ENCODE measurements at regions not wholly inside any gene's neighbourhood (a gene's known extent, or its start where the extent isn't known, plus 50 kb on each side); places are given as distances from the start of the nearest gene placed in this dataset.

DNA sequence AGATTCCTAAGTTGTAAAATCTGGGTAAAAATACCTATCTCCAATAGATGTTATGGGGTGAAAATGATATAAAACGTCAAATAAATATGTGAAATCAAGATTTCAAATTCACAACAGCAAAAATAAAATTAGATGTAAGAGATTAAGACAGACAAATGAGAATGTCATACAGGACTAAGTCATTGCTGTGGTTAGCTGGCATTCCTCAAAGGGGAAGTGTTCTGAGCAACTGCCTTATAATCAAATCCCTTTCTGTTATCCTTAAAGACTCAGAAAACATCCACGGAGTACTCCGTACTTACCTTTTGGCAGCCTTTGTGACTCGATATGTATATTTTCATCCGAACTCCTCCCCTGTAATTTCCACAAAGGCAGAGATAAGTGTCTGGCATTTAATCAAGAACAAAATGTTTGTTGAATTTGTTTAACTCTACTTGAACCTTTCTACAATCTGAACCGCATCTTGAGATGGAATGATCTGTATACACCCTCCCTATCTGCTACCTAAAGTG lies 559.6 kb downstream of the GATA3 start:
- TF ChIP-seq YY1 (IDR thresholded peaks at IDR 0.05; ENCODE audit: low read depth) (no peak), EP300 (IDR thresholded peaks at IDR 0.05; ENCODE audit: borderline replicate concordance) (no peak)
